Forelimb muscle (tissue), 1 donor: ENCODE measurements at regions not wholly inside any gene's neighbourhood (a gene's known extent, or its start where the extent isn't known, plus 50 kb on each side); places are given as distances from the start of the nearest gene placed in this dataset.

Experiments
- DNase-seq: peaks from one replicate; pipeline ENCODE4 v3.0.0-alpha.2; 2013; ENCODE audit warnings: low read depth

DNA sequence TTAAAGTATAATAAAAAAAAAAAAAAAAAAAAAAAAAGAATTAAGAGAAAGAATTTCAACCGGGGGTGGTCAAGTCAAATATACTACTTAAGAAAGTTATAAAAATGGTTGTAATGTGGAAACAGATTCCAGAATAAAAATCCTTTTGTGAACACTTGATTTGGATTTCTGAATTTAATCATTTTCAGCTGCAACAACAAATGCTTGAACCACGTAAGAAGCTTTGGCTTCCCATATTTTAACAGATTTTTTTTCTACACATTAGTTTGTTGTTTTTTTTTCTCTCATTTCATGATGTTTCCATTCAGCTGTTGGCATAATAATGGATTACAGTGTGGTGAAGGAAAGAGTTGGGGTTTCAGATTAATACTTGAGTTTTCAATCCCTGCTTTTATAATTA, 137.3 kb upstream of the AGR3 start:
- no peak for DNase-seq

GRCh38 chr7:17020250-17020649, 138.5 kb upstream of the AGR3 start:
- DNase-seq, result no peak

DNA sequence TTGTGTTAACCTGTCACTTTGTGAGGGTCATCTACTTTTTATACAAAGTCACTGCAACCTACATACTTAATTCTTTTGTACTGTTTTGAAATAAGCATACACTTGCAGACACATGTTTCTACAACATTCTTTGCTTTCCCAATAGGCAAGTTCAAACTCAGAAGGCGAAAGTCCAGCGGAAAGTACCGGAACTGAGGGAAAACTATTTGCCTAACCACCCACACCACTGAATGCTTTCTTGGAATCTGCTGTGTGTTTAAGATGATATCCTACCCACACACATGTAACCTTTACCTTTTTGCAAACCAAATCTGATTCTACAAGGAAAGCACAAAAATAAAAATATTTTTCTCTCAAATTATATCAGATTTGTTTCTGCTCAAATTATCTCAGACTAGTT, 139.4 kb upstream of the AGR3 start:
- DNase-seq, result no peak

DNA sequence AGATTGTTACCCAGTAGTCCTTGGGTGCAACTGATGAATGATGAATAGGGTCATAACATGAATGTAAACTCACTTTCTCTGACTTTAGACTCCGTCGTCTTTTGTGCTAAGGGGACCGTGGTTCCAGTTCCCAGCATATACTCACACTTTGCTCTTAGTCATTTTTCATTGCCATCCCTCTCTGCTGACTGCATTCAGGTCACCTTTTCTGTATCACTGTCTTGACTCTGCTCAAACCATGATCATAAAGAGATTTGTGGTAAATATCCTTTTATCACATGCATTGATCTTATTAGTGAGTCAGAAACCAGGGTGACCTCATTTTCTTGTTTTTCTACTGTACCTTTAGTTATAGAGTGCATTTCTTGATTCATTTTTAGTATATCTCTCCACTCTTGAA, 141.1 kb upstream of the AGR3 start:
- DNase-seq, result no peak

DNA sequence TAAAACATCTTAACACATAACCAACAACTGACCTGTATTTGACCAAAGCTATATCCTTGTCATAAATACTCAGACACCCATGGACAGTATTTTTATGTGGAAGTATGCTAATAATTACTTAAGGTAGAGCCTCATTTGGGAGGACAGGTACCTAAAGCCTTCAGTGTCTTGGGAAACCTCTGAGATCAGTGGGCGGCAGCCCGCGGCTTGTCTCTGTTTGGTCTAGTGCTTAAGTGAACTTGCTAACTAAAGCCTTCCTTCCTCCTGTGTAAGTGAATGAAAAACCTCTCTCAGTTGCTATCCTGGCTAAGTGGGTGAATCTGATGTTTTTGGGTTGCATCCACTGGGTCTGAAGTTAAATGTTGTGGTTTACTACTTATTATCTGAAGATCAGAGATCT, 144.5 kb upstream of the AGR3 start:
- no peak for DNase-seq

GRCh38 chr7:17027143-17027788, 145.5 kb upstream of the AGR3 start:
- no peak for DNase-seq

GRCh38 chr7:17027789-17028152, 146.0 kb upstream of the AGR3 start:
- DNase-seq, result no peak

DNA sequence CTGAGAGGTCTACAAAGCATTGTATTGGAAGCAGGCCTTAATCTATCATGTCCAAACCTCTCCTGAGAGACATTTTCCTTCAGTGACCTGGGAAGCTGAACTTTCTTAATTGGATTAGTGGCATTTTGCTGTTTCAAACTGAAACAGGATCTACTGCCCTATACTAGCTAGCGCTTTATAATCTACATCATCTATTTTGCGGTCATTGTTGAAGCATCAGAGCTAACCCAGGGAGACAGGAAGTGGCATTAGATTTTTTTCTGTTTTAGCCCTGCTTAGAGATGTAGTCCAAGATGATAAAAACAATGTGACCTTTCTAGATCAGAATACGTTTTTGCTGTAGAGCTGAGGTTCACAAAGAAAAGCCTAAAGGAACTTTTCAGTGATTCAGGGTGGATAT, 147.4 kb upstream of the AGR3 start:
- DNase-seq, result no peak

GRCh38 chr7:17030559-17030958, 148.8 kb upstream of the AGR3 start:
- no peak for DNase-seq

GRCh38 chr7:17031906-17032551, 150.2 kb upstream of the AGR3 start:
- DNase-seq, result no peak

- no peak for DNase-seq
Observed at GRCh38 chr7:17033245-17033644, 151.5 kb upstream of the AGR3 start.

GRCh38 chr7:17036584-17036983, 154.8 kb upstream of the AGR3 start:
- DNase-seq, result no peak

GRCh38 chr7:17037356-17037755, 155.6 kb upstream of the AGR3 start:
- DNase-seq, result no peak

DNA sequence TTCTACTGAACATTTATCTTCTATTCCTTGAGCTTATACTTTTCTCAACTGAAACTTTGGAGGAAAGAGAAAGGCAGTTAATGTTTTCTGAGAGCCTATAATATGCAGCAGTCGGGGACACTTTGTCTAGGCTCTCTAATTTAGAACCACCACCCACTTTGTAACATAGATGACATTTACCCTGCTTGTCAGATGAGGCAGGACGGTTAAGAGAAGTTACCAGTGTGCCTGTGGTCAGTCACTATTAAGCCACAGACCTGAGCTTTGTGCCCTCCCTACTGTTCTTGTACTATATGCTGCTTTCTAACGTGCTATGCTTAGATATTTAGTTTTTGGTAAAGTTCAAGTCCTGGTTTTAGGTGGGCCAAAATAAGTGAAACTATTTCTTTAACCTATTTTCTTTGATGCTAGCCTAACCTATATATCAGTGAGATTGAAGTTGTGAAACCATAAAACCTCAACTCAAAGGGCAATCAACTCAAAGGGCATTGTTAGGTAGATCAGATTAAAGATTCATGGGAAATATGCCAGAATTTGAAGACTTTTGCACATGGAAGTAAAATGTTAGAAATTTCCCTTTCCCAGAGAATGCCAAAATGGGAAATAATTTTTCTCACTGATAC, 156.5 kb upstream of the AGR3 start:
- DNase-seq, result no peak

- no peak for DNase-seq
Observed at GRCh38 chr7:17038783-17039170, 157.0 kb upstream of the AGR3 start.

GRCh38 chr7:17039372-17039771, 157.6 kb upstream of the AGR3 start:
- no peak for DNase-seq

- DNase-seq, result no peak
Observed at GRCh38 chr7:17040716-17041115, 158.9 kb upstream of the AGR3 start.

DNA sequence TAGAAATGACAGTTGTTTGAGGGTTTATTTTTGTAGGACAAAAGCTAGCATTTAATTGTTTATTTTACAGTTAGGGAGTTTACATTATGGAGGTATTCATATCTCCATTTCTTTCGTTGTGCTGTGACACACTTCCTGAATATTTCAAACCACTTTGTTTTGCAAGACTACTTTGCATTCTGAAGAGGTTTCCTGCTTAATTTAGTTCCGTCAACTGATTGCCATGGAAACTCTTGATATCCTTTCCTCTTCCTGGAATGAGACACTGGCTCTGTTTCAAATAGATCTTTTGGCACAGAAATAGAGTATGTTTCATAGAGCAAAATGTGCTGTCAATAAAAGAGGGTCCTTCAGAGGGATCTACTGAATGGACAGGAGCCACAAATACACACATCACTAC, 159.5 kb upstream of the AGR3 start:
- DNase-seq, result peak; percentile 35

GRCh38 chr7:17042211-17042610, 160.4 kb upstream of the AGR3 start:
- no peak for DNase-seq

- no peak for DNase-seq
Observed at GRCh38 chr7:17043012-17043877, 161.5 kb upstream of the AGR3 start.

DNA sequence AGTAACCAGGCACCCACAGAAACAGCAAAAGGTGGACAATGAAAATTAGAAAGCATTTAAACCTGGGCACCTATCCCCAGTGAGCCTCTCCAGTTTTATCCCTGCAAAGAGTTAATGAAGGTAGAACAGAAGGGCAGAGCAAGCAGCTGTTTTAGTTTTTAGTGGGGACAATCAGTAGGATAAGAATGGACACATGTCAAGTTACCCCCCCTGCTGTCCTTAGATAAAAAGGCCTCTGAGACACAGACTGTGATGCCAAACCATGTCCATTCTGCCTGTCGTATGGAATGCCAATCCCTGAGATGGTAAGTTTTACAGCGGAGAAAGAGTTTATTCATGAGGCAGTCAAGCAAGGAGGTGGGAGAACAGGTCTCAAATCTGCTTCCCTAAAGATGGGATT, 162.6 kb upstream of the AGR3 start:
- no peak for DNase-seq

GRCh38 chr7:17044861-17045260, 163.1 kb upstream of the AGR3 start:
- no peak for DNase-seq

DNA sequence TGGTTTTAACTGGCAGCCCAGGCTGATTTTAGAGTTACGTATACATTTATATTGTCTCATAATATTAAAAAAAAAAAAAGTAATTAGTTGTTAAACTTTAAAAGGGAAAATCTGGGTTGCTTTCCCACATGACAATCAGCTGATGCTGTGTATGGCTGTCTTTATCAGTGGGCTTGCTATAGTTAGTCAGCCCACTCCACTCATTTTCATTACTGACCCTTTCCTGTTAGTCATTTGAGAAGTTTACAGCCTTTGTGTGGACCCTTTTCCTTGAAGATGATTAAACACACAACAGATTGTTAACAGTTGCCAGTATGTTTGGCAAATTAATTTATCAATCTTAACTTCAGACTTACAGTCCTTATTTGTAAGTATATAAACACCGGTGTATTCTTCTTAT, 164.5 kb upstream of the AGR3 start:
- no peak for DNase-seq
